Astrocyte (in vitro differentiated cells and primary cell): ENCODE measurements at regions not wholly inside any gene's neighbourhood (a gene's known extent, or its start where the extent isn't known, plus 50 kb on each side); places are given as distances from the start of the nearest gene placed in this dataset.

Experiments used
- DNase-seq: peaks from one replicate; pipeline ENCODE4 v3.0.0-alpha.2; 2010; ENCODE audit warnings: low read depth
- FAIRE-seq: peaks from 2 replicates; lab custom pipeline; 2011; peaks lifted over from hg19 to GRCh38; lab: Jason Lieb, UNC
- H2AFZ ChIP-seq: 2 replicates; pipeline ENCODE4 v1.6.0; 2012; ENCODE audit warnings: low read depth, low read length, inconsistent platforms
- H3K27ac ChIP-seq: 2 replicates; pipeline ENCODE4 v1.5.1; 2011; ENCODE audit warnings: low read depth, low read length, inconsistent platforms
- H3K27me3 ChIP-seq: 2 replicates; pipeline ENCODE4 v1.6.0; 2011; ENCODE audit warnings: low read length, inconsistent platforms; ENCODE audit not compliant: insufficient read depth
- H3K36me3 ChIP-seq: 2 replicates; pipeline ENCODE4 v1.5.1; 2011; ENCODE audit warnings: low read length, inconsistent platforms; ENCODE audit not compliant: insufficient read depth
- H3K4me1 ChIP-seq: 2 replicates; pipeline ENCODE4 v1.5.1; 2011; ENCODE audit warnings: low read length, inconsistent platforms; ENCODE audit not compliant: insufficient read depth
- H3K4me2 ChIP-seq: 2 replicates; pipeline ENCODE4 v1.6.0; 2012; ENCODE audit warnings: low read length, inconsistent platforms
- H3K4me3 ChIP-seq: 2 replicates; pipeline ENCODE4 v1.5.1; 2011; ENCODE audit warnings: low read depth, mild to moderate bottlenecking, low read length, inconsistent platforms; ENCODE audit not compliant: insufficient read depth
- H3K79me2 ChIP-seq: 2 replicates; pipeline ENCODE4 v1.6.0; 2012; ENCODE audit warnings: mild to moderate bottlenecking, low read length, inconsistent platforms; ENCODE audit not compliant: insufficient read depth
- H3K9ac ChIP-seq: 2 replicates; pipeline ENCODE4 v1.6.0; 2012; ENCODE audit warnings: mild to moderate bottlenecking, low read length, inconsistent platforms
- H3K9me3 ChIP-seq: 2 replicates; pipeline ENCODE4 v1.5.1; 2012; ENCODE audit warnings: low read depth, mild to moderate bottlenecking, low read length, inconsistent platforms; ENCODE audit not compliant: insufficient read depth
- H4K20me1 ChIP-seq: 2 replicates; pipeline ENCODE4 v1.6.0; 2012; ENCODE audit warnings: low read length, inconsistent platforms; ENCODE audit not compliant: insufficient read depth
- H3K27ac Mint-ChIP-seq: one replicate; pipeline ENCODE4 v1.8.0; 2021; ENCODE audit warnings: mild to moderate bottlenecking, mixed read lengths; ENCODE audit not compliant: unreplicated experiment
- H3K27me3 Mint-ChIP-seq: one replicate; pipeline ENCODE4 v1.8.0; 2021; ENCODE audit warnings: low read depth, mixed read lengths; ENCODE audit not compliant: unreplicated experiment
- H3K36me3 Mint-ChIP-seq: one replicate; pipeline ENCODE4 v1.8.0; 2021; ENCODE audit warnings: low read depth, mixed read lengths; ENCODE audit not compliant: unreplicated experiment
- H3K4me1 Mint-ChIP-seq: one replicate; pipeline ENCODE4 v1.8.0; 2021; ENCODE audit warnings: low read depth, mixed read lengths; ENCODE audit not compliant: unreplicated experiment
- H3K4me3 Mint-ChIP-seq: one replicate; pipeline ENCODE4 v1.8.0; 2021; ENCODE audit warnings: mild to moderate bottlenecking, moderate library complexity, mixed read lengths; ENCODE audit not compliant: unreplicated experiment
- H3K9me3 Mint-ChIP-seq: one replicate; pipeline ENCODE4 v1.8.0; 2021; ENCODE audit warnings: mild to moderate bottlenecking, mixed read lengths; ENCODE audit not compliant: unreplicated experiment
- CTCF ChIP-seq: IDR thresholded peaks from 2 replicates; pipeline ENCODE4 v1.5.1; 2011; ENCODE audit warnings: low read depth, mild to moderate bottlenecking, inconsistent platforms, low read length, moderate library complexity; ENCODE audit not compliant: insufficient read depth
- EZH2 ChIP-seq: IDR thresholded peaks from 2 replicates; pipeline ENCODE4 v1.6.1; 2012; ENCODE audit warnings: mild to moderate bottlenecking, low read length, inconsistent platforms; ENCODE audit not compliant: insufficient read depth

GRCh38 chr1:18038051-18038450, 69.5 kb upstream of the IGSF21 start:
- no peak for FAIRE-seq
- no peaks in the 10 kb centered on the region for H3K4me1 ChIP-seq
- H3K4me3 ChIP-seq, result no peak overlapping the region
- TF ChIP-seq CTCF (no peak), EZH2 (no peak)
- no peaks in the 10 kb centered on the region for H4K20me1 ChIP-seq
- H3K9me3 Mint-ChIP-seq, result no peaks in the 10 kb centered on the region
- no peaks in the 10 kb centered on the region for H3K27me3 ChIP-seq
- no peaks in the 10 kb centered on the region for H3K36me3 ChIP-seq
- no peak overlapping the region for H2AFZ ChIP-seq
- no peaks in the 10 kb centered on the region for H3K9me3 ChIP-seq
- H3K9ac ChIP-seq, result no peak overlapping the region
- DNase-seq, result no peak
- no peak overlapping the region for H3K27ac ChIP-seq
- no peaks in the 10 kb centered on the region for H3K4me1 Mint-ChIP-seq
- H3K79me2 ChIP-seq, result no peaks in the 10 kb centered on the region
- peaks cover 60% of the 10 kb centered on the region for H3K27me3 Mint-ChIP-seq
- no peak overlapping the region for H3K27ac Mint-ChIP-seq
- no peaks in the 10 kb centered on the region for H3K36me3 Mint-ChIP-seq
- H3K4me3 Mint-ChIP-seq, result no peak overlapping the region
- H3K4me2 ChIP-seq, result no peak overlapping the region

GRCh38 chr1:18039102-18039501, 68.5 kb upstream of the IGSF21 start:
- H3K27me3 Mint-ChIP-seq, result peaks cover 61% of the 10 kb centered on the region
- Histone ChIP-seq H2AFZ (no peak overlapping the region), H3K9ac (no peak overlapping the region), H4K20me1 (no peaks in the 10 kb centered on the region), H3K79me2 (no peaks in the 10 kb centered on the region), H3K4me2 (no peak overlapping the region), H3K4me3 (no peak overlapping the region), H3K27me3 (no peaks in the 10 kb centered on the region), H3K27ac (no peak overlapping the region), H3K9me3 (no peaks in the 10 kb centered on the region), H3K4me1 (no peaks in the 10 kb centered on the region), H3K36me3 (no peaks in the 10 kb centered on the region)
- H3K4me3 Mint-ChIP-seq, result no peak overlapping the region
- no peaks in the 10 kb centered on the region for H3K4me1 Mint-ChIP-seq
- no peaks in the 10 kb centered on the region for H3K36me3 Mint-ChIP-seq
- DNase-seq (no peak), FAIRE-seq (no peak)
- H3K27ac Mint-ChIP-seq, result no peak overlapping the region
- no peaks in the 10 kb centered on the region for H3K9me3 Mint-ChIP-seq
- TF ChIP-seq CTCF, result no peak
- no peak for TF ChIP-seq EZH2

- H3K9ac ChIP-seq, result no peak overlapping the region
- H3K27me3 ChIP-seq, result no peaks in the 10 kb centered on the region
- H3K9me3 Mint-ChIP-seq, result no peaks in the 10 kb centered on the region
- H3K79me2 ChIP-seq, result no peaks in the 10 kb centered on the region
- H3K4me1 Mint-ChIP-seq, result no peaks in the 10 kb centered on the region
- FAIRE-seq (no peak), DNase-seq (no peak)
- peaks cover 54% of the 10 kb centered on the region for H3K27me3 Mint-ChIP-seq
- H4K20me1 ChIP-seq, result no peaks in the 10 kb centered on the region
- TF ChIP-seq EZH2, result no peak
- no peak for TF ChIP-seq CTCF
- H3K36me3 ChIP-seq, result no peaks in the 10 kb centered on the region
- no peak overlapping the region for H3K4me3 Mint-ChIP-seq
- no peak overlapping the region for H3K4me2 ChIP-seq
- H3K4me3 ChIP-seq, result no peak overlapping the region
- H3K27ac Mint-ChIP-seq, result no peak overlapping the region
- H3K27ac ChIP-seq, result no peak overlapping the region
- H3K36me3 Mint-ChIP-seq, result no peaks in the 10 kb centered on the region
- H3K9me3 ChIP-seq, result no peaks in the 10 kb centered on the region
- H3K4me1 ChIP-seq, result no peaks in the 10 kb centered on the region
- no peak overlapping the region for H2AFZ ChIP-seq
Measured at GRCh38 chr1:18041102-18041501, 66.5 kb upstream of the IGSF21 start.
